C4-2B (cell line): ENCODE measurements at regions not wholly inside any gene's neighbourhood (a gene's known extent, or its start where the extent isn't known, plus 50 kb on each side); places are given as distances from the start of the nearest gene placed in this dataset.
A peak's percentile ranks its signal among the peaks of the same experiment; 100 is the strongest.

Source experiments
- H3K27ac ChIP-seq: fragments of 450-650 bp; 2 replicates; pipeline ENCODE4 v1.5.1; 2017
- ZFX ChIP-seq: fragments of 450-650 bp; IDR thresholded peaks from 2 replicates; pipeline ENCODE4 v1.6.1; 2017
- TF ChIP-seq, protein P1 (sequence below): fragments of 450-650 bp; conservative IDR thresholded peaks from 2 replicates; pipeline ENCODE4 v1.5.1; 2017; ENCODE audit warnings: mild to moderate bottlenecking

DNA sequence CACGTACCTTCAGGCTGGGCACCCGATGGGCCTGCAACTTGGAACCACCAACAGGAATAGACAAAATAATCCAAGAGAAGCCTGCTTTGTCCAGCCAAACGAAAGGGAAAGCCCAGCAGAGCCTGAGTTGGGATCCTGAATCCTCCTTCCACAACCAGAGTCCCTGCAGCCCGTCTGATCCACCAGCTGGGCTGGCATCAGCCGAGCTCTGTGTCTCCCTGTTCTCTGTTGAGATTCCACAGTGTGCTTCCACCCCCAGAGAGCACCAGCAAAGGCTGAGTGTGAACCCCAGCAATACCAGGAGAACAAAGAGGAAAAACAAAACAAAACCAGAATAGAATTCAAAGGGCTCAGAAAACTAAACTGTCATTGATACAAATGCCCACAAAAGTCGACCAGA lies 68.8 kb upstream of the PRNP start:
- no peak overlapping the region for H3K27ac ChIP-seq
- TF ChIP-seq ZFX, result no peak
- TF ChIP-seq, protein P1, sequence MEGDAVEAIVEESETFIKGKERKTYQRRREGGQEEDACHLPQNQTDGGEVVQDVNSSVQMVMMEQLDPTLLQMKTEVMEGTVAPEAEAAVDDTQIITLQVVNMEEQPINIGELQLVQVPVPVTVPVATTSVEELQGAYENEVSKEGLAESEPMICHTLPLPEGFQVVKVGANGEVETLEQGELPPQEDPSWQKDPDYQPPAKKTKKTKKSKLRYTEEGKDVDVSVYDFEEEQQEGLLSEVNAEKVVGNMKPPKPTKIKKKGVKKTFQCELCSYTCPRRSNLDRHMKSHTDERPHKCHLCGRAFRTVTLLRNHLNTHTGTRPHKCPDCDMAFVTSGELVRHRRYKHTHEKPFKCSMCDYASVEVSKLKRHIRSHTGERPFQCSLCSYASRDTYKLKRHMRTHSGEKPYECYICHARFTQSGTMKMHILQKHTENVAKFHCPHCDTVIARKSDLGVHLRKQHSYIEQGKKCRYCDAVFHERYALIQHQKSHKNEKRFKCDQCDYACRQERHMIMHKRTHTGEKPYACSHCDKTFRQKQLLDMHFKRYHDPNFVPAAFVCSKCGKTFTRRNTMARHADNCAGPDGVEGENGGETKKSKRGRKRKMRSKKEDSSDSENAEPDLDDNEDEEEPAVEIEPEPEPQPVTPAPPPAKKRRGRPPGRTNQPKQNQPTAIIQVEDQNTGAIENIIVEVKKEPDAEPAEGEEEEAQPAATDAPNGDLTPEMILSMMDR, result no peak

DNA sequence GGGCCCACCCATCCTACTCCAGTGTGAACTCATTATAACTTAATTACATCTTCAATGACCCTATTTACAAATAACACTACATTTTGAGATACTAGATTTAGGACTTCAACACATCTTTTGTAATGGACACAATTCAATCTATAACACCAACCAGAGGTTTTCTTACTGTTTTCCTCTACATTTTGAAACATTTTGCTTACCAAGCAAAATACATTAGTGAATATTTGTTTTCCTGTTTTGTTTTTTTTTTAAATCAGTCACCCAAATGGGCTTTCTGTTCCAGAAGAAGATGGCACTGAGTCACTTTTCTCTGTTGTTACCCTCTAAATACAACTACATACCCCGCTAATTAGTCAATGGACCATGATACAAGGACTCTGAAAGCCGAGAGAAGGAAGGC lies 69.2 kb upstream of the PRNP start:
- no peak overlapping the region for H3K27ac ChIP-seq
- TF ChIP-seq ZFX, result no peak
- TF ChIP-seq, protein P1, result no peak

DNA sequence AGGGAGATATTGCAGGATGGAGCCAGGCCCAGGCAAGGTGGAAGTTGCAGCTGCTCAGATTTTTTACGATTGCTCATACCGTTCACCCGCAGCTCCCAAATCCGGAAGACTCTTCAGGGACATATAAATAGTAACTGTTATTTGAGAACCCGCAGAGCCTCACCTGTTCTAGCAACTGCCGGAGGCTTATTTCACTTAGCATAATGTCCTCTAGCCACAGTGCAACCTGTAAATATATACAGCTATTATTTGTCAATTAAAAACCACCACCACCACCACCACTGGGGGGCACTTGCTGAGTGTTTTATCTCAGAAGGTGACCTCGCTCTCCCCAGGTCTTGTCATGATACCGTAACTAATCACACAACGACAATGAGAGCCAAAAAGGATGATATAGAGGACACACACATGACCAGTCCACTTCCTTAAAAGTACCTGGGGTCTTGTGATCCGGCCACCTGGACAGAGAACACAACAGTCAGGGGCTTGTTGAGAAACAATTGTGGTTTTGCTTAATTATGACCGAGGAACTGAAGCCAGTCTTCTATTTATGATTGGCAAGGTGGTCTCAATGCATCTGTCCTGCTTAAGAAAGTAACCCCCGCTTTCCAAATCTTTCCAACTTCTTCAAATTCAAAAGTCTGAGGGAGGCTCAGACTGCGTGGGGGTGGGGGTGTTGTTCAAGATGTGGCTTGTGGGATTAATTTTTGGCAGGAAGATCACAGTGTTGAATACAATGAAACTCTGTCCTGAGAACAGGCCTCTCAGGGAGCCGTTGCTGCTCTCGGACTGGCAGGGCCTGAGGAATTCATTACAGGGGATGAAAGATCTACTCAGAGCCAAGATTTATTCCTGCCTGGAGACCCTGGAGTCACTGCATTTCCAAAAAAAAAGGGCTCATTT lies 72.3 kb upstream of the PRNP start:
- H3K27ac ChIP-seq, result no peak overlapping the region

DNA sequence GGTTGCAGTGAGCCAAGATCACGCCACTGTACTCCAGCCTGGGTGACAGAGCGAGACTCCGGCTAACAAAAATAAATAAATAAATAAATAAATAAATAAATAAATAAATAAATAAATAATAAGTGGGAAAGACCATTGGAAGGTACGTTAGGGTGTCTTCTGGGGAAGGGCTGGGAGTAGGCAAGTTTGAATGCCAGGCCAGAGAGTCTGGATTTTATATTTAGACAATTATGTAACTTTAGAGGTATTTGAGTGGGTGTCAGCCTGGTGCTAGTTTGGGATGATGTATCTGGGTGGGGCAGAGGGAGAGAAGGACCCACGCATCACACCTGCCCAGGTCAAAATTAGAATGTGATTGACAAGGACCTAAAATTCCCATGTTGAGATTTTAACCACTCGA lies 73.1 kb upstream of the PRNP start:
- H3K27ac ChIP-seq, result no peak overlapping the region
- TF ChIP-seq, protein P1, result no peak
- TF ChIP-seq ZFX, result no peak

More for the DNA sequence above, 72.3 kb upstream of the PRNP start:
- no peak for TF ChIP-seq ZFX
- TF ChIP-seq, protein P1, result peak; percentile 48

DNA sequence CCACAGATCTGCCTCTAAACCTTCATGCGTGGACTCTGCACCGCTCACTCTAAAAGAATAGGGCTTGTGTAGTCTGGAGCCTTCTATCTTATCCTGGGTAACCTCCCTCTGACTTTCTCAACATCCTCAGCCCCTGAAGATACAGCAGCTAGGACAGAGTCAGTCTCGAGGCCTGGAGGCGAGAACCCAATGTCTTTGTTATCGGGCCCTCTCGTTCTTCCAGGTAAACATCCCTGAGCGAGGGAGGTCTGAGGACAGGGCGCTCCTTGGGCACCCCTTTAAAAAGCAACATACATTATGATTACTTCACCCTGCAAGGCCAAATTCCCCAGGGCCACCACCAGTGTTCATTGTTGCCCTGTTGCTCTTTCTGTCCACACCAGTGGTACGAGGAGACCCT lies 75.4 kb upstream of the PRNP start:
- no peak overlapping the region for H3K27ac ChIP-seq
- TF ChIP-seq, protein P1, result no peak
- TF ChIP-seq ZFX, result no peak

DNA sequence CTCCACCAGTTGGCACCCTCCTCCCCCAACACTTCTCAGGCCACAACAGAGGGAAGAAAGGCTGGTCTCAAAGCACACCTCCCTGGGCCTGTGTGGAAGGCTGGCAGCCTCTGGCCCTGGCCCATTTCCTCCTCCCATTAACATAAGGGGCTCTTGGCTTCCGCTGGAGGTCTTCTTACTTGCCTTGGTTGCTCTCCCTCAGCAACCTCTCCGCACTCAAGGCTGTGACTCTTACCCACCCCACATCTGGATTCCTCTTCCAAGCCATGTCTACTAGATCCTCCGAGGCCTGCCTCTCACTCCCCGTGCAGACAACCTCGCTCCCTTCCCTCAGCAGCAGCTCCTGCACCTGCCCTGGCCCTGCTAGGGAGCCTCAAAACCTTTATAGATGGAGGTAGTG lies 76.7 kb upstream of the PRNP start:
- no peak overlapping the region for H3K27ac ChIP-seq
- TF ChIP-seq, protein P1, result no peak
- TF ChIP-seq ZFX, result no peak

DNA sequence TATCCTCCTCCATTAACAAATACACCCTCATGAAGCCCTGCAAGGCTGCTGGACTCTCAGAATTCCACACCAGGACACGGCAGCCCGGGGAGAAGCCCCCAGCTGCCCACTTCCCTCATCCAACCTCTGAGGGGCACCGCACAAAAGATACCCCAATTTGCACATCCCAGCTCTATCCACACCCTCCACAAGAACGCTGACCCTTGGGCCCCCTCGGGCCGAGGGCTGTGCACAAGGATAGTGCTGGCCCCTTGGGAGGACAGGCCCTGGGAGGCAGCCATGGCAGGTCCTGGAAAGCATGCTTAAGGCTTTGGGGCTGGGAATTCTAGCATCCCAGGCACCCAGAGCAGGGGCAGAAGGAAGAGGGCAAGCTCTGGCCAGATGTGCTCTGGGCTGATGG lies 77.4 kb upstream of the PRNP start:
- H3K27ac ChIP-seq, result no peak overlapping the region
- TF ChIP-seq ZFX, result no peak
- TF ChIP-seq, protein P1, result no peak
